ENCODE measurements at regions not wholly inside any gene's neighbourhood (a gene's known extent, or its start where the extent isn't known, plus 50 kb on each side); places are given as distances from the start of the nearest gene placed in this dataset.

DNA sequence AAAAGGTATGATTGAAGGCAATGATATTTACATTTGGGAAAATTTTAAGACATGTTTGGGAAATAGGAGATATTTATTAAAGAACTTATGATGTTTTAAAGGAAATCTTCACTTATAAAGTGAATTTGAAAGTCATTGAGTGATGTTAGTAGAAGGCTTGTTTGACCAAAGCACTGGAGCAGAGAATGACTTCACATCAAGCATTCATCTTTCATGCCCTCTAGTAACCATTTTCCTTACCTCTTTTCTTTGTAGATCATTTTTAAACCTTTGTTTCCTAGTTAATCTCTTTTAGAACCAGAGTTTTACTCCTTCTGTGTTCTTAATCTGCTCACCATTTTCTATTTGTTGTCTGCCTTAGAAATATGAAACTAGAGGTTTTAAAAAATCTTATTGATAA lies 111.3 kb upstream of the FOXP2 start:
- TF ChIP-seq, protein P1, sequence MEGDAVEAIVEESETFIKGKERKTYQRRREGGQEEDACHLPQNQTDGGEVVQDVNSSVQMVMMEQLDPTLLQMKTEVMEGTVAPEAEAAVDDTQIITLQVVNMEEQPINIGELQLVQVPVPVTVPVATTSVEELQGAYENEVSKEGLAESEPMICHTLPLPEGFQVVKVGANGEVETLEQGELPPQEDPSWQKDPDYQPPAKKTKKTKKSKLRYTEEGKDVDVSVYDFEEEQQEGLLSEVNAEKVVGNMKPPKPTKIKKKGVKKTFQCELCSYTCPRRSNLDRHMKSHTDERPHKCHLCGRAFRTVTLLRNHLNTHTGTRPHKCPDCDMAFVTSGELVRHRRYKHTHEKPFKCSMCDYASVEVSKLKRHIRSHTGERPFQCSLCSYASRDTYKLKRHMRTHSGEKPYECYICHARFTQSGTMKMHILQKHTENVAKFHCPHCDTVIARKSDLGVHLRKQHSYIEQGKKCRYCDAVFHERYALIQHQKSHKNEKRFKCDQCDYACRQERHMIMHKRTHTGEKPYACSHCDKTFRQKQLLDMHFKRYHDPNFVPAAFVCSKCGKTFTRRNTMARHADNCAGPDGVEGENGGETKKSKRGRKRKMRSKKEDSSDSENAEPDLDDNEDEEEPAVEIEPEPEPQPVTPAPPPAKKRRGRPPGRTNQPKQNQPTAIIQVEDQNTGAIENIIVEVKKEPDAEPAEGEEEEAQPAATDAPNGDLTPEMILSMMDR (IDR thresholded peaks at IDR 0.05) = no peak
- TF ChIP-seq POLR2A (IDR thresholded peaks at IDR 0.05) = no peak

All from esophagus squamous epithelium (tissue), 4 donors.